ENCODE measurements at regions not wholly inside any gene's neighbourhood (a gene's known extent, or its start where the extent isn't known, plus 50 kb on each side); places are given as distances from the start of the nearest gene placed in this dataset.
A peak's percentile ranks its signal among the peaks of the same experiment; 100 is the strongest.

DNA sequence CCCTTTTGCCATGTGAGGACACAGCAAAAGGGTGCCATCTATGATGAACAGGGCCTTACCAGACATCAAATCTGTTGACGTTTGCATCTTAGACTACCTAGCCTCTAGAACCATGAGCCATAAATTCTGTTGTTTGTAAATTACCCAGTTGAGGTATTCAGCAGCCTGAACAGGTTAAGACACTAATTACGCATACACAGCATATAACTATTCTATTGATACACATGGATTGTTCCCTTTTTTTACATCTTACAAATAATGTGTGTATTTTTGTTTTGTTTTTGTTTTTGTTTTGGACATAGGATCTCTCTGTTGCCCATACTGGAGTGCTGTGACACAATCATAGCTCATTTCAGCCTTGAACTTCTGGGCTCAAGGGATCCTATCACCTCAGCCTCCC is 255.5 kb downstream of the OPA1 start (continued):
- TF ChIP-seq, protein P1, sequence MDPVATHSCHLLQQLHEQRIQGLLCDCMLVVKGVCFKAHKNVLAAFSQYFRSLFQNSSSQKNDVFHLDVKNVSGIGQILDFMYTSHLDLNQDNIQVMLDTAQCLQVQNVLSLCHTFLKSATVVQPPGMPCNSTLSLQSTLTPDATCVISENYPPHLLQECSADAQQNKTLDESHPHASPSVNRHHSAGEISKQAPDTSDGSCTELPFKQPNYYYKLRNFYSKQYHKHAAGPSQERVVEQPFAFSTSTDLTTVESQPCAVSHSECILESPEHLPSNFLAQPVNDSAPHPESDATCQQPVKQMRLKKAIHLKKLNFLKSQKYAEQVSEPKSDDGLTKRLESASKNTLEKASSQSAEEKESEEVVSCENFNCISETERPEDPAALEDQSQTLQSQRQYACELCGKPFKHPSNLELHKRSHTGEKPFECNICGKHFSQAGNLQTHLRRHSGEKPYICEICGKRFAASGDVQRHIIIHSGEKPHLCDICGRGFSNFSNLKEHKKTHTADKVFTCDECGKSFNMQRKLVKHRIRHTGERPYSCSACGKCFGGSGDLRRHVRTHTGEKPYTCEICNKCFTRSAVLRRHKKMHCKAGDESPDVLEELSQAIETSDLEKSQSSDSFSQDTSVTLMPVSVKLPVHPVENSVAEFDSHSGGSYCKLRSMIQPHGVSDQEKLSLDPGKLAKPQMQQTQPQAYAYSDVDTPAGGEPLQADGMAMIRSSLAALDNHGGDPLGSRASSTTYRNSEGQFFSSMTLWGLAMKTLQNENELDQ (tag by site-specific recombination; IDR thresholded peaks at IDR 0.05; ENCODE audit: low read depth): no peak
- no peak for TF ChIP-seq ZNF518A (tag by site-specific recombination; conservative IDR thresholded peaks at IDR 0.05; ENCODE audit: low read depth)
- TF ChIP-seq ZNF214 (tag by site-specific recombination; IDR thresholded peaks at IDR 0.05; ENCODE audit: borderline replicate concordance): no peak
- no peak for TF ChIP-seq OSR2 (tag by site-specific recombination; IDR thresholded peaks at IDR 0.05)
- no peak for TF ChIP-seq ZNF747 (tag by site-specific recombination; IDR thresholded peaks at IDR 0.05)
- TF ChIP-seq EGR2 (tag by site-specific recombination; IDR thresholded peaks at IDR 0.05; ENCODE audit: low read depth): no peak
- TF ChIP-seq ZNF280D (tag by site-specific recombination; IDR thresholded peaks at IDR 0.05): no peak

DNA sequence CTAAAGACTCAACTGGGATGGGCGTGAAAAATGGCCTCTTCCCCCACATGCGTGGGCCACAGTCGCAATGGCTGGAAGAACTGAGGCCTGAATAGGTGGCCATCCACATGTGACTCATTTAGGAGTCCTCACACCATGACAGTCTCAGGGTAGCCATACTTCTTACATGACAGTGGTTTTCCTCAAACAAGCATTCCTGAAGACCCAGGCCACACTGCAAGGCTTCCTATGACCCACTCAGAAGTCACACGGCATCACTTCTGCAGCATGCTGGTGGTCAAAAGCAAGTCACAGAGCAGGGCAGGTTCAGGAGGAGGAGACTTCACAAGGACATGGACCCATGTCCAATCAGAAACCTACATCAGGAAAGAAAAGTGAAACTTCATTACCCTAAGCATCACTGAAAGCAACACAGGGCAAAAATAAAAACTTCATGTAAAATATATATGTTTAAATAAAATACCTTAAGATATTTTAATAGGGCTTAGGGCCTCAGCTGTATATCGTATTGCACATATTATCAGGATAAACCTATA is 257.1 kb downstream of the OPA1 start:
- ChIA-PET CTCF (no interaction called here), POLR2A (no interaction called here)
- H3K9me3 ChIP-seq (ENCODE audit: control insufficient read depth, insufficient read depth, low read depth, low read length): no peaks in the 10 kb centered on the region
- H3K27ac ChIP-seq (ENCODE audit: extremely low read depth, low read depth, low read length): no peak overlapping the region
- peaks cover 6% of the 10 kb centered on the region; the same call in 1 of the 2 replicates for H3K4me1 ChIP-seq (ENCODE audit: control insufficient read depth, insufficient read depth, low read length)
- no peak overlapping the region for H3K4me3 ChIP-seq (ENCODE audit: low read depth, low read length)
- H3K36me3 ChIP-seq (ENCODE audit: control insufficient read depth in 2 of 2, insufficient read depth in 1 of 2, low read length in 2 of 2): no peaks in the 10 kb centered on the region
- no peak for TF ChIP-seq ZBTB17 (tag by site-specific recombination; IDR thresholded peaks at IDR 0.05)
- no peak for TF ChIP-seq ZNF223 (tag by site-specific recombination; IDR thresholded peaks at IDR 0.05)
- peak; percentile 31 for TF ChIP-seq ZFHX2 (tag by site-specific recombination; conservative IDR thresholded peaks at IDR 0.05)
- TF ChIP-seq ZNF366 (tag by site-specific recombination; conservative IDR thresholded peaks at IDR 0.05): no peak

DNA sequence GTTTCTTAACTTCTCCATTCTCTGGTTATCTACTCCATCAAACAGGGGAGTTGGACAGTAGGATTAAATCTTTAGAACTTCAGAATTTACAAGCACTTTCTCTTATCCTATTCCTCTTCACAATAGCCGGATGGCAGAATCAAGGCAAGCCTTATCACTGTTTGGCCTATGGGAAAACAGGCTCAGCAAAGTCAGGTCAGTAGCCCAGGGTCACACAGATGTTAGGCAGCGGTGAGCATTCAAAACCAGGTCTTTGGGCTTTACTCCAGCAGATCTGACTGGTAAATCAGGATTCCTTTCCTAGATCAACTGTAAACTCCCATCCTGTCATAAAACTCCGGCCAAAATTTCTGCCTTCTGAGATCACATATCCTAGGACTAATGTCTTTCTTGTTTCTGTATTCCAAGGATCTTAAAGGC is 258.4 kb downstream of the OPA1 start:
- CTCF ChIA-PET: no interaction called here
- POLR2A ChIA-PET: no interaction called here
- H3K27ac ChIP-seq (ENCODE audit: extremely low read depth, low read depth, low read length): no peak overlapping the region; the same call in 1 of the 2 replicates
- TF ChIP-seq ZNF596 (tag by site-specific recombination; IDR thresholded peaks at IDR 0.05) (no peak), IKZF3 (tag by site-specific recombination; IDR thresholded peaks at IDR 0.05) (no peak), YY1 (tag by site-specific recombination; IDR thresholded peaks at IDR 0.05) (no peak), ZNF18 (tag by site-specific recombination; IDR thresholded peaks at IDR 0.05) (no peak), ZNF521 (tag by site-specific recombination; IDR thresholded peaks at IDR 0.05) (no peak), GLI4 (tag by site-specific recombination; IDR thresholded peaks at IDR 0.05) (no peak), ZNF473 (tag by site-specific recombination; IDR thresholded peaks at IDR 0.05) (no peak), KLF7 (tag by site-specific recombination; IDR thresholded peaks at IDR 0.05; ENCODE audit: borderline replicate concordance) (no peak), ZBTB17 (tag by site-specific recombination; IDR thresholded peaks at IDR 0.05) (no peak)

More for the DNA sequence above, 258.4 kb downstream of the OPA1 start:
- H3K4me1 ChIP-seq (ENCODE audit: control insufficient read depth, insufficient read depth, low read length): peaks cover 6% of the 10 kb centered on the region; the same call in 1 of the 2 replicates
- no peaks in the 10 kb centered on the region for H3K36me3 ChIP-seq (ENCODE audit: control insufficient read depth in 2 of 2, insufficient read depth in 1 of 2, low read length in 2 of 2)
- no peak overlapping the region for H3K4me3 ChIP-seq (ENCODE audit: low read depth, low read length)
- H3K9me3 ChIP-seq (ENCODE audit: control insufficient read depth, insufficient read depth, low read depth, low read length): no peaks in the 10 kb centered on the region

Measured in HEK293 (cell line).